ENCODE measurements at regions not wholly inside any gene's neighbourhood (a gene's known extent, or its start where the extent isn't known, plus 50 kb on each side); places are given as distances from the start of the nearest gene placed in this dataset.

DNA sequence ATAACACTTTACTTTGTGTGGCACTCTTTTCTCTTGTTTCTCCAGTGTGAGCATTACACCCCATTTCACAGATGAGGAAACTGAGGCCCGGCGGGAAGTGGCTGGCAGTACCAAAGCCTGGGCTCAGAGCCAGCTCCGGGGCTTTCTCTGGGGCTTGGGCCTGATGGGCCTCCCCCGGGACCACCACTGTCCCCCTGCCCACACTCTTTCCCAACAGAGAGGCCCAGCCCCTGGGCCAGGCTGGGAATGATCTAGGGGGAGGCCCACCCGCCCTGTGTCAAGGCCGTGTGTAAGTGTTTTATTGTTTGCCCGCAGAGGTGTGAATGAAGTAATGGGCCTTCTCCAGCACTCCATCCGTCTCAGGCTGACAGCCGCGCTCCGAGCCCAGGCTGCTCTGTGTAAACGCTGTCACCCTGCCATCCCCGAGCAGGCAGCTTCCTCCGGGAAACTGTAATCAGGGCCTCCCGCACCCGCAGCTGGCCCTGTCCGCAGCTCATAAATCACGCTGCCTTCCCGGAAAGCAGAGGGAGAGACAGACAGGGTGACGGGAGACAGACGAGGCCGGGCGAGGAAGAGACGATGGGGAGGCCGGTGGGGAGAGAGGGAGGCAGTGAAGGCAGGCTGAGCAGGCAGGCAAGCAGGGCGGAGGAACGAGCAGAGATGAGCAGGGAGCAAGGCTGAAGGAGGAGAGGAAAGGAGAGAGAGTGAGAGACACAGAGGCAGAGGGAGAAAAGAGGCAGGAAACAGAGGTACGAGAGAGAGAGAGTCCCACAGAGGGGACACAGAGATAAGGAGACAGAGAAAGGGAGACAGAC lies 109.7 kb upstream of the ZBTB40 start:
- no peak for TF ChIP-seq EZH2 (IDR thresholded peaks at IDR 0.05)
- no peak for TF ChIP-seq POLR2AphosphoS5 (IDR thresholded peaks at IDR 0.05; ENCODE audit: borderline replicate concordance, low read depth, low read length)
